DLD1 (cell line): ENCODE measurements at regions not wholly inside any gene's neighbourhood (a gene's known extent, or its start where the extent isn't known, plus 50 kb on each side); places are given as distances from the start of the nearest gene placed in this dataset.

Experiments
- in situ Hi-C: cut with HindIII; loops from 2 replicates; pipeline ENCODE4 v1.10.0; 2017; ENCODE audit warnings: low sequenced_read_pairs

DNA sequence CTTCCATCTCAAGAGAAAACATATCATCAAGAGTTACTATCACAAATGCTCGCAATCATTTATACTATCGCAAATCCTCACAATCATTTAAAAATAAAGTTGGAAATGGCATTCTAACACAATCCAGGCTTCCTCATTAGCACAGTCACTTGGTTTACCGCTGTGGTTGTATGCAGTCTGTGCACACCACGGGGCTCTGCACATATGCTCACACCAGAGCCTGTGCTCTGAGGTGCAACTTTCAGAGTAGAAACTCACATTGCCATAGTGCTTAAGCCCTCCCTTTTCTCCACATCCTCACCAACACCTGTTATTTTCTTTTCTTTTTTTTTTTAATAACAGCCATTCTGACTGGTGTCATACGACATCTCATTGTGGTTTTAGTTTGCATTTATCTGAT lies 235.6 kb upstream of the KLF6 start:
- in situ Hi-C loops = no loop called here

DNA sequence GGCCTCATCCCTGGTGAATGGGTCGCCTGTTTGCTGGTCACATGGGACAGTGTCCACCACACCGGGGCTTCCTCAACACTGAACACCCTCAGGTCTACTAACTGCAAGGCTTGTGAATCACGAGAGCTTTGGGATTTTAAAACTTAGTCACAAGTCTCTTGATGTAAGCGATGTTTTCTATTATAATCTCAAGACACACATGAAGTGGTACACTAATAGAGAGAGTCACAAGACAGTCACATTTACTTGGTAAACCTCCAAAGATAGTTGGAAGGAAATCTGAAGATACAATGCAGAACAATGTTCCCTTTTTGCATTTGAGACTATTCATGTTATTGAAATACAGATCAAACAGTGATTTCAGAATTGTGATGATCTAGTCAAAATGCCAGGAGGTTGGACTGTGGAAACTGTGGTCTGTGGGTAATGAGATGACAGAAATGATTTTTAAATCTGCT lies 233.1 kb upstream of the KLF6 start:
- in situ Hi-C loops = no loop called here

DNA sequence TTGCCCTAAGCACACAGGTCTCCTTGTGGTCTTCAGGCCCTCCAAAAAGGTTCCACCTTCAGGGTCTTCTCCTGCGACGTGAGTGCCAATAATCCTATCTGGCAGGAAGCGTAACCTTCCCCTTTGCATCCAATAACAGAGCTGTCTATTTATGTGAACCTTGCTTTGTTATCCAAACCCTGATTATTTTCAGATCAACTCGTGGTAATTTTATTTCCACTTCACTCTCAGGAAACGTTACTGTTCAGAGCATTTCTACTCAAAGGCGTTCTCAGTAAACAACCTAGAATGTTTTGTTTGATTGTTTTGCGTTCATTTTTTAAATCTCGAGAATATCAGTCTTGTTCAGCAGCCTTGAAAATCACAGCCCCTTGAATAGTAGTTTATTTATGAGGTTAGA lies 232.3 kb upstream of the KLF6 start:
- in situ Hi-C loops = no loop called here

DNA sequence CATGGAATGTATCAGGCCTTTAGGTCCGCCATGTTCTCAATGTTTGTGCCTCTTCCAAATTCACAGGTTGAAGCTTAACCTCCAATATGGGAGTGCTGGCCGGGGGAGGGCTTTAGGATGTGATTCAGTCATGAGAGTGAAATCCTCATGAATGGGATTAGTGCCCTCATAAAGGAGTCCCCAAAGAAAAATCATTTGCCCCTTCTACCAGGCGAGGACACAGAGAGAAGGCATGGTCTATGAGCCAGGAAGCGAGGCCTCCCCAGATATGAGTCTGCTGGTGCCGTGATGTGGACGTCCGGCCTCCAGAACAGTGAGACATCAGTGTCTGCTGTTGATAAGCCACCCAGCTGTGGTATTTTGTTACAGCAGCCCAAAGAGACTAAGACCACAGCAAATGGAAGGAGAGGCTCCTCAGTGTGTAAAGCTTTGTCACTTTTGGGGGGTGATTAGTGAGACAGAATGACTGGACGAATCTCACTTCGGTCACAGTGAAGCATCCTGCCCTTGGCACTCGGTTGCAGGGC lies 231.3 kb upstream of the KLF6 start:
- in situ Hi-C loops = no loop called here

DNA sequence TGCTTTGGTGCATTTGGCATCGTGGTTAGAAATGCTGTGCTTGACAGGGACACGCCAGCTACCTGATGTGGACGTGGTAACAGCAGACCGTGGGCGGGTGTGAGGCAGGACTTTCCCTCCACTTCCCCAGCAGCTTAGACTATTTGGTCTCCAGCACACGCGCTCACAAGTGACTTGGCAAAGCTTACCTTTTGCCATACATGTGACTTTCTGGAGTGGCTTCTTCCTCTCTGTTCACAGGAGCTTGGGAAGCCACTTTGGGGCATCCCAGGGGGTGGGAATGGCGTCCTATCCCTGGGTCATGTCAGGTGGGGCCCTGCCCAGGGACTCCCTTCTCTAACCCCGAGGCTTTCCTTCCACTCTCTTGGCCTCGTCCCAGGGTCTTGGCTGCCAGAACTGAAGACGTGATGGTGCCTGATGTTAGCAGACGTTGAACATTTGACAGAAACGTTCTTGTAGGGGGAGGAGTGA lies 228.7 kb upstream of the KLF6 start:
- in situ Hi-C loops = no loop called here

DNA sequence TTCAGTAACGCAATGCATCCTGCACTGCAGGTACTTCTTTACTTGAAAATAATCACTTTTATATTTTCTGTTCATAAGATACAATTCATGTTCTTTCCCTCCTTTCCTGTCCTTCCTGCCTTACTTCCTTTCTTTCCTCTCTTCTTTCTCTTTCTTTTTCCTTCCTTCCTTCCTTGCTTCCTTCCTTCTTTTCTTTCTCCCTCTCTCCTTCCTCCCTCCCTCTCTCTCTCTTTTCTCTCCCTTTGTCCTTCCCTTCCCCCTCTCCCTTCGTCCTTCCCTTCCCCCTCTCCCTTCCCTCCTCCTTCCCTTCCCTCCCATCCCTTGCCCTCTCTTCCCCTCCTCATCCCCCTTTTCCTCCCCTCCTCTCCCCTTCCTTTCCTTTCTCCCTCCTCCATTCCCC lies 227.8 kb upstream of the KLF6 start:
- in situ Hi-C loops = no loop called here

DNA sequence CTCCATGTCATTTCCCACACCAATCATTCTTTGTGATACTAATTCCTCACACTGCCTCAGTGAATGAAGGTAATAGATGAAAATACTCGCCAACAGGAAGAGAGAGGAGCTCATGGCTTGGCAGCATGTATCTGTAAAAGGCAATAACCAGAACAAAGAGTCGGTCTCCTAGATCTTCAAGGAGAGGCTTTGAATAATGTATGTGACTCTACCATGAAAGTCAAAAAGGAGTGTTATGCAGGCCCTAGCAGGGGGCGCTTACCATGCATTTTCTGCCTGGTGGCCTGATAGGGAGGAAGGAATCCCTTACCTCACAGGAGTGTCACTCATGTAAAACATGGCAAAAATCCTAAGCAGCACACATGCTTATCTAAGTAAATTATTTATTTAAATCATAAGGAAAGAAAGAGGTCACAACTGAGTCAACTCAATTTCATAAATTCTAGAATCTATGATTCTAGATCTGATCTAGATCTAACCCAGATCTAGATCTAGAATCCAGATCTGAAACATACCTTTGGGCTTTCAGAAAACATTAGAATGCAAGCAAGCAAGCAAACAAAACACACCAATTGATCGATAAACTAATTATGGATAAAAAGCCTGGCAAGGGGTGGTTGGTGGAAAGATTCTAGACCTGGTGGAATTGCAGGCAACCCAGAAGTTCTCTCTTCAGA lies 226.3 kb upstream of the KLF6 start:
- in situ Hi-C loops = no loop called here

DNA sequence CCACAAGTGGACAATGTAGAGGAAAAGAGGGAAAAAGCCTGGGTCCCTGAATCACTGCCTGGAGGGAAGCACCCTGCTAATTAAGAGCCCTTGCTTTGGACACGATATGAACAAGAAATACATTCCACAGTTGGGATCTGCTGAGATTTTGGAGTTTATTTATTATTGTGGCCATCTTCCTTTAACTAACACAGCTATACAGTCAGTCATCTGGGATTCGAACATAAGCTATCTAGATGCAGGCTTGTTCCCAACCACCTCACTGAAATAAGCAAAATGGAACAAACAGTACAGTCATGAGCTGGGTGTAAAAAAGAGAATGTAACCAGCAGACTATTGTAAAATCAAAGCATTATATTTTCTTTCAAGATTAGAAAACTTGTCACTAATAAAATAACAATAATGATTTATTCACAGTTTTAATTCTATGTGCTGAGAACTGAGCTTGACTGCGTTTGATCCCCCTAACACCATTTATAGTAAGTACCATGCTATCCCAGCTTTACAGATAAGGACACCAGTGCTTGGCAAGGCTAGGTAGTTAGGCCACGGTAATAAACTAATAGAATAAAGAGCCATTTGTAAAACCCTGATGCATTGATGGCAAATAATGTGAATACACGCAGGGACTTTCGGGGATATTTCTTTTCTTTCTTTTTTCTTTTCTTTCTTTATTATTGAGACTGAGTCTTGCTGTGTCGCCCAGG lies 223.8 kb upstream of the KLF6 start:
- in situ Hi-C loops = no loop called here

DNA sequence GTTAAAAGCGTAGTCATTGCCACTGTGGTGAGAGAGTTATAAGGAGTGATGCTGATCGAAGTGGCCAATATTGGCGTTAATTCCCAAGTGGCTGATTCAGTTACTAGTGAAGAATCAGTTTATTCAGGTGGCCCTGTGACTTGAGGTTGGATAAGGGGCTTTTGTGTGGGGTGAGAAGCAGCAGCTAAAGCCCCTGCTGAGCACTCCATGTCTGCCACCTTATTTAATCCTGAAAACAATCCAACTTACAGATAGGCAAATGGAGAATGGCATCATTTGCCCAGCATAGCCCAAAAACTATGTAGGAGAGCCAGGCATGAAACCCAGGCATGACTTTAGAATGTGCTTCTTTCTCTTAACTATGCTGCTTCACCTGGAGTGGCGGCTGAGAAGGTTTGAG lies 222.8 kb upstream of the KLF6 start:
- in situ Hi-C loops = no loop called here

DNA sequence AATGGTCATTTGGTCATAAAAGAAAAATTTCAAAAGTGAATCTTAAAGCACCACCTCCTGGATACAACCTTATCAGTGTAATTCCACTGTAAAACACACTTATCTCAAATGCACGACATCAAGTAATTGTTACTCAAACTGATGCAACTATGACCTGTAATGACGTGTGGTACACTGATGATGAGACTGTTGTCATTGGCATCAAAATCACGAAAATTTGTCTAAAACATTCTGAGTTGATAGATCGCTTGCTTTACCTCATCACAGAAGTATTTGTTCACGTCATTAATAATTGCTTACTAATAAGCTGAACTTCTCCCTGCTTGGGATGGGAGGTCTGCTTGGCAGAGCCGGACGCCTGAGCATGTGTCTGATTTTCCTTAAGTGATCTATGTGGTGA lies 221.8 kb upstream of the KLF6 start:
- in situ Hi-C loops = no loop called here

DNA sequence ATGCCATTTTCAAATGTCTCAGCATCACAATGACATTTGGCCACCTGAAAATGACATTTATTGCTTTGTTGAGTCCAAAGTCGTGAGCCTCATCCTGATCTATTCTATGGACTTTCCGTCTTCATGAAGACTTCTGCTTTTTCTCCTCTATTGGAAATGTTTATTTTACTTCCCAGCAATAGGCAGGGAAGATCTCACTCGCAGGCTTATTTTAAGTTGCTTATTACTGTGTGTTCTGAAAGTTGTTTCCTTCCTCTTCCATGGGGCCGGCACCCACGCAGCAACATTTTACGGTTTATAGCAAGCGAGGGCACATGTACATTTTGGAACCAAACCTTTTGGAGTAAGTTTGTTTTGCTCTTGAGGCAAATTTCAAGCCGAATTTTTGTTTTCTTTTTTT lies 221.0 kb upstream of the KLF6 start:
- in situ Hi-C loops = no loop called here

DNA sequence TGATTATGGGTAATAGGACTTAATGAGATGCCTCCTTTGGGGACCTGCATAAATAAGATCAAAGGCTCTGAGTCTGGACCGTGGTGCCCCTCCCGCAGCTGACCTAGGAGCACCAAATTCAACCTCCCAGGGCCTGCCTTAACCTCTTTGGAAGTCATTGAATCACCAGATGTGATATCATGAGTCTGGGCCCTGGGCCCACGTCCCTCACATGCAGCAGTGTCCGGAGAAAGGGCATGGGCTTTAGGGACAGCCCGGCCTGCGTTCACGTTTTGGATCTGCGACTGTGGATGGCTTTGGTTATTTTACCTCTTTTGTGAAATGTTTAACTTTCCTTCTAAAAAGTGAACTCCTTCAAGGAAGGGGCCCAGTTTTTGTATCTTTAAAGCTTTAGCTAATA lies 220.0 kb upstream of the KLF6 start:
- in situ Hi-C loops = no loop called here

DNA sequence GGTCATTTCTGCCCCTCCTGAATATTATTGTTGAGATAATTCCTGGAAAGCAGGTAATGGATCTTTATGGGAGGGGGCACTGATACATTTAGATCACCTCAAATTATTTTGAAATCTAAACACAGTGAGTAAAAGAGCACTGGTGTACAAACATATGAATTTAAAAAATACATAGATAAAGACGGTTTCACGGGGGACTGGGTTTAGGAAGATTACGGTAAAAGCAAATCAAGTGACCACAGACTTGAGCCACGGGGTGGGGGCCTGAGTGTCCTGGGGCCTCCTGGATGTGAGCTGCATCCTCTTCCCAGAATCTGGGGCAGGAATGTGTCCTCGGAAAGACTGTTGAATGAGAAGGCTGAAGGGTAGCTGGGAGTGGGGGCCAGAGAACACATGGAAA lies 219.1 kb upstream of the KLF6 start:
- in situ Hi-C loops = no loop called here

DNA sequence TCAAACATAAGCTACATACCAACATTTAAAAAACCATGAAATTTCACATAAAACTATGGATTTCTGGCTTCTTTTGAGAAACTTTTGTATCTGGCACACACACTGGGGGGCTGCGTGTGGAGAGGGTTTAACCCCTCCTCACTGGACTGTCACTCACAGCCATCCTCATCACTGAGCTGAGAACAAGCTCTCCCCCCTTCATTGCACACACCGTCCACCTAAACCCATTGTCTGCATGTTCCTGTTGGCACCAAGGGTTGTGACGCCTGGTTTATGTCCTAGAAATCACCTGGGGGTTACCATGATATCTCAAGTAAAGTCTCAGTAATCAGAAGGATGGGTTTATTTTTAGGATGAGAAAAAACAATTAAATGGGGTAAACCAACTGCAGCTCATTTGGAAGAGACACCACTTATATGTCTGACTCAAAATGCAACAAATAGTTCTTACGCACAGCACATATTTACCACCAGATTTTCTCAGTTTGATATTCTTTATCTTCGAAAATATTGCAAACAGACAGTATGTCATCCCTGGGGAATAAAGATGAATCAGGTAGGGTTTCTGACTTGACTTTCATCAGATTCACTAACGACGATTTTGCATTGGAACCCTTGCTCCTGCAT lies 218.5 kb upstream of the KLF6 start:
- in situ Hi-C loops = no loop called here

DNA sequence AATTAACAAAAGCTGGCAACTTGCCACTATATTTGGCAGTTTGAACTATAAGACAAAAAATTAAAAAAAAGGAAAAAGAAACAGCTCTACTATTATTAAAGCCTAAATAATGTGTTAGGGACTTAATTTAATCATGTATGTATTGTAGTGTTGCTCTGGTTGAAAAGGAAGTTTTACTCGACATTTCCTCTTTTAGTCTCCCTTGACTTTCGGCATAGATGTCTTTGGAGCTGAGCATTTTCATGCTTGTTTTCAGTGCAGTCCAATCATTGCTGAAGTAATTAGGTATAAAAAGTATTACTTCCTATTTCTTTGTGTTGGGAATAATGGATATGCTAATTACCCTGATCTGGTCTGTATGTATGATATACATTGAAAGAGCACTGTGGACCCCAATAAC lies 216.8 kb upstream of the KLF6 start:
- in situ Hi-C loops = no loop called here

DNA sequence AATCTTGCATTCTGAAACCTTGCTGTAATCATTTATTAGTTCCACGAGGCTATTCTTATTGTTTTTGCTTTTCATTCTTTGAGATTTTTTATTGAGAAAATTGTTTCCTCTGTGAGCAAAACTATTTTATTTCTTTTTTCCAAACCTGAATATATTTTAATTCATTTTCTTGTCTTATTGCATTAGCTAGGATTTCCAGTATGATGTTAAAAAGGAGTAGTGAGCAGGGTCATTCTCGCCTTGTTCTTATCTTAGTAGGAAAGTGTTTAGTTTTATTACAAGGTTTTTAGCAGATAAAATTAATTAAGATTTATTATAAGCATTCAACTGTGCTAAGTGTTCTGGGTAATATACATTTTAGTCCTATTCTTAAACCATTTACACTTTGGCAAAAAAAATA lies 214.6 kb upstream of the KLF6 start:
- in situ Hi-C loops = no loop called here

DNA sequence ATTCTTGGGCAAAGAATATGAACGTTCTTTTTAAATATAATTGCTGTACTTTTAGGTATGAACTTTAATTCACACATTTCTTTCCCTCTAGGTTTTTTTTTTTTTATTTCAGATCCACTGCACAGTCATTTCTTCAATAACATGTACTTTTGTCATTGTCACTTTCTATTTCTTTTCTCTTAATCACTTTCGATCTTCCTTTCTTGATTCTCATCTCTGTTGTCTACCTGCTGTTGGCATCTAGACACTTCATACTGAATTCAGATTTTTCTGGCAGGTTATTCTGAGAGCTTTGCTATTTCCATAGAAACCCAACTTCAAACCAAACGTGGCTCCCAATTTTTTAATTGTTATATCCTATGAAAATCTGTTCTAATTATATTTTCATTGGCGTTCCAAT lies 211.7 kb upstream of the KLF6 start:
- in situ Hi-C loops = no loop called here

DNA sequence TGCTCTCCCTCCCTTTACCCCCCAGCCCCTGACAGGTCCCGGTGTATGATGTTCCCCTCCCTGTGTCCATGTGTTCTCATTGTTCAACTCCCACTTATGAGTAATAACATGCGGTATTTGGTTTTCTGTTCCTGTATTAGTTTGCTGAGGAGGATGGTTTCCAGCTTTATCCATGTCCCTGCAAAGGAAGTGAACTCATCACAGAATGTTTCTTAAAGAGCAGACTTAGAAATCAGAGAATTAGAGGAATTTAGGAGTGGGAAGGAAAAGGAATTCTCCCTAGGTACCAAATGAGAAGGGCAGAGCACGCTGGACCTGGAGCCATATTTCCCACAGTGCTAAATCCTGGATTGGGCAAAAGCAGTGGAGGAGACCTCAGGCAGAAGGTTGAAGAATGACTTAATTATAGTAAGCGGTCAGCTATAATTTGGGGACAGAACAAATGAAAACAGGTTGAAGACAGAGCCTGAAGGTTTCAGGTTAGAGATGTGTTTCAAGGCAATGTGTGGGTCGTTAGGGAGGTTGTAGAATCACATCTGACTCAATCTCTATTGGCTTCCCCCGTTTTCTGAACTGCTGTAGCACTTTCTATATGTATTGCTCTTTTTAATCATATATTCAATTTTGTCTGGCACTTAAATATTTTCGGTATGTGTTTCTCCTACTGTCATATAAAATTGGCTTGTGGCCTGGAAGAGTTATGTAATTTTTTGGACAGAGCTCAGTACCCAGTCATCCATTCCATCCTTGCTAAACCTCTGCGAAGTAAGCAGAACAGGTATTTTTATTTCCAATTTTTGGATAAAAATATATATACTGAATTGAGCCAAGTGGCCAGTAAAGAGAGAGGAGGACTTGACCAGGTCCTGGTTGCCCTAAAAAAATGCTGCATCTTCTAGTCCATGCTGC lies 210.5 kb upstream of the KLF6 start:
- in situ Hi-C loops = no loop called here

DNA sequence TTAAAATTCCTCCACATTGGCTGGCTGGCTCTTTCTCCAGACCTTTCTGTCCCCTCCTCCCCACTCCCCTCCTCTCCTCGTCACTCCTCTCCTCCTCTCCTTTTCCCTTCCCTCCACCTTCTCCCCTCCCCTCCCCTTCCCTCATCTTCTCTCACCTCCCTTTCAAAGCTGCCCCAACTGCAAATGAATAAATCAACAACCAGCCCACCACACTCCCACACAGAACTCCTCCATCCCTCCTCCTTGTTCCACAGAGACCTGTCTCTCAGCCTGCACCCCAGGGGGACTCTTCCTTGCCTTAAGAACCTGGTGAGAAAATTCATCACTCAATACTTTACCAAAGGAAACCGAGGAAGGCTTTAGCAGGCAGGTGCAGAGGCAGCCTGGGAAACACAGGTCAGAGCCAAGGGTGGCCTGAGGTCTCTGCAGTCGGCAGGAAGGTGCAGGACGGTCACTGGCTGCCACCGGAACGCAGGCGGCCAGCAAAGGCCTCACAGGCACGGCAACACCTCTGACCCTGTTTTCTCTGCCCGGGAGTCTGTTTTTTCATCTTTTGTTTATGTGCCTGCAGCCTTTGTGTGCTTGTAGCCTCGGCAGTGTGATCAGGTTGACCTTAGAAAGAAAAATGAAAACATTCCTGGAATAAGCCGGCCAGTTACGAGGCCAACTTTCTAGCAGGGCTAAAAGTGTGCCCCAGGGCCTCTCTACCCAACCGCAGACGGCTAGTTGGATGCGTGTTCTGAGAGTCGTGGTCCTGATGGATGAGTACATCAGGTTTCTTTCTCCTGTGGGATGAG lies 207.6 kb upstream of the KLF6 start:
- in situ Hi-C loops = no loop called here

DNA sequence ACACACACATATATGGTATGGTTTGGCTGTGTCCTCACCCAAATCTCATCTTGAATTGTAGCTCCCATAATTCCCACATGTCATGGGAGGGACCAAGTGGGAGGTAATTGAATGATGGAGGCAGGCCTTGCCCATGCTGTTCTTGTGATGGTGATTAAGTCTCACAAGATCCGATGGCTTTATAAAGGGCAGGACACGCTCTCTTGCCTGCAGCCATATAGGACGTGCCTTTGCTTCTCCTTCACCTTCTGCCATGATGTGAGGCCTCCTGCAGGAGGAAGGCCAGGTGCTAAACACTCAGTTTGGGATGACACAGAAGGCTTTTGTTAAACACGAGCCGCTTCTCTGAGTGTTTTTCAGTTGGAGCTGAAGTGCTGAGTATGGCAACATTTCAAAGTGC lies 205.3 kb upstream of the KLF6 start:
- in situ Hi-C loops = no loop called here
